PC-3 (cell line): ENCODE measurements at regions not wholly inside any gene's neighbourhood (a gene's known extent, or its start where the extent isn't known, plus 50 kb on each side); places are given as distances from the start of the nearest gene placed in this dataset.

ENCODE experiments used
- ATAC-seq: fragments of 200-7000 bp; cut with Tn5 transposase; 2 replicates; pipeline ENCODE4 v1.9.1; 2020; ENCODE audit warnings: mild to moderate bottlenecking, moderate library complexity
- BruUV-seq: library from RNA; stranded (reverse); fragments of 400-500 nt; replicated peaks from 2 replicates; lab custom pipeline; 2021; lab: Mats Ljungman, UMichigan
- CTCF ChIA-PET: fragments of 300-600 bp; sonication (Branson Sonifier 250); formaldehyde crosslinking; loops from one replicate; lab custom pipeline; 2022; ENCODE audit warnings: antibody characterized with exemption; lab: Charles Lee
- POLR2A ChIA-PET: fragments of 300-600 bp; sonication (Branson Sonifier 250); formaldehyde crosslinking; loops from one replicate; lab custom pipeline; 2022; ENCODE audit warnings: antibody characterized with exemption; ENCODE audit not compliant: unreplicated experiment; lab: Charles Lee
- DNase-seq: peaks from one replicate; pipeline ENCODE4 v3.0.0-alpha.2; 2015
- H2AFZ ChIP-seq: fragments of 300-600 bp; sonication (generic); 2 replicates; pipeline ENCODE4 v1.6.0; 2016; ENCODE audit warnings: antibody characterized with exemption, low read length
- H3F3A ChIP-seq: fragments of 300-600 bp; sonication (generic); one replicate; pipeline ENCODE4 v1.6.0; 2017; ENCODE audit warnings: antibody characterized with exemption, low read length, control low read depth, mild to moderate bottlenecking; ENCODE audit not compliant: unreplicated experiment
- H3K27ac ChIP-seq: fragments of 300-600 bp; sonication (generic); 2 replicates; pipeline ENCODE4 v1.5.1; 2016; ENCODE audit warnings: mild to moderate bottlenecking, low read length
- H3K27me3 ChIP-seq: fragments of 300-600 bp; sonication (generic); 2 replicates; pipeline ENCODE4 v1.6.1; 2016; ENCODE audit warnings: low read length, mixed read lengths
- H3K36me3 ChIP-seq: fragments of 300-600 bp; sonication (generic); 2 replicates; pipeline ENCODE4 v1.6.1; 2016; ENCODE audit warnings: low read depth, mixed run types, low read length, mixed read lengths
- H3K4me1 ChIP-seq: fragments of 300-600 bp; sonication (generic); 2 replicates; pipeline ENCODE4 v1.5.1; 2016; ENCODE audit warnings: low read length; ENCODE audit not compliant: insufficient read depth
- H3K4me2 ChIP-seq: fragments of 300-600 bp; sonication (generic); 2 replicates; pipeline ENCODE4 v1.6.0; 2016; ENCODE audit warnings: low read length
- H3K4me3 ChIP-seq: fragments of 300-600 bp; sonication (generic); 2 replicates; pipeline ENCODE4 v1.5.1; 2016; ENCODE audit warnings: mild to moderate bottlenecking, low read length, mixed read lengths
- H3K79me2 ChIP-seq: fragments of 300-600 bp; sonication (generic); 2 replicates; pipeline ENCODE4 v1.6.1; 2017; ENCODE audit warnings: low read length, mixed read lengths
- H3K9ac ChIP-seq: fragments of 300-600 bp; sonication (generic); 2 replicates; pipeline ENCODE4 v1.6.0; 2016; ENCODE audit warnings: mild to moderate bottlenecking, low read length
- H3K9me2 ChIP-seq: fragments of 300-600 bp; sonication (generic); replicated peaks from 2 replicates; pipeline ENCODE4 v1.6.1; 2016; ENCODE audit warnings: mixed run types, low read length, mixed read lengths
- H3K9me3 ChIP-seq: fragments of 300-600 bp; sonication (generic); 2 replicates; pipeline ENCODE4 v1.6.1; 2016; ENCODE audit warnings: low read length, mixed read lengths
- H4K20me1 ChIP-seq: fragments of 300-600 bp; sonication (generic); 2 replicates; pipeline ENCODE4 v1.6.1; 2016; ENCODE audit warnings: low read length, mixed read lengths
- CTCF ChIP-seq: fragments of 300-600 bp; sonication (generic); conservative IDR thresholded peaks from 2 replicates; pipeline ENCODE4 v1.5.1; 2017; ENCODE audit warnings: antibody characterized with exemption, low read depth, mild to moderate bottlenecking, low read length
- EZH2 ChIP-seq: fragments of 300-600 bp; sonication (generic); IDR thresholded peaks from one replicate; pipeline ENCODE4 v1.6.1; 2017; ENCODE audit warnings: antibody characterized with exemption, mild to moderate bottlenecking, low read length; ENCODE audit not compliant: unreplicated experiment
- EZH2phosphoT487 ChIP-seq: fragments of 300-600 bp; sonication (generic); IDR thresholded peaks from 2 replicates; pipeline ENCODE4 v1.6.1; 2018; ENCODE audit warnings: mild to moderate bottlenecking, antibody characterized with exemption, low read length, borderline replicate concordance
- intact Hi-C: fragments of 100-400 bp; cut with micrococcal nuclease; formaldehyde crosslinking; loops from 2 replicates; pipeline ENCODE4 v1.9.0; 2023

- Histone ChIP-seq H3F3A (no peaks in the 10 kb centered on the region), H3K27ac (no peak overlapping the region), H3K9ac (no peak overlapping the region), H4K20me1 (no peaks in the 10 kb centered on the region), H3K36me3 (no peaks in the 10 kb centered on the region), H3K4me3 (no peak overlapping the region), H3K4me2 (no peak overlapping the region), H3K27me3 (no peaks in the 10 kb centered on the region), H3K9me2 (no peaks in the 10 kb centered on the region), H3K79me2 (no peaks in the 10 kb centered on the region), H3K4me1 (no peaks in the 10 kb centered on the region), H3K9me3 (no peaks in the 10 kb centered on the region), H2AFZ (no peak overlapping the region)
- CTCF ChIA-PET = no interaction called here
- POLR2A ChIA-PET = no interaction called here
- no peak for TF ChIP-seq EZH2phosphoT487
- no peak for TF ChIP-seq CTCF
- TF ChIP-seq EZH2 = no peak
- intact Hi-C loops = no loop called here
- ATAC-seq (no peak), DNase-seq (no peak)
- BruUV-seq = no TSS peak
Observed at GRCh38 chr3:66165660-66166059, 55.1 kb upstream of the SLC25A26 start.

GRCh38 chr3:66164155-66164554 lies 56.6 kb upstream of the SLC25A26 start:
- Histone ChIP-seq H3K79me2 (no peaks in the 10 kb centered on the region), H3K9me2 (no peaks in the 10 kb centered on the region), H3F3A (no peaks in the 10 kb centered on the region), H2AFZ (no peak overlapping the region), H3K9me3 (no peaks in the 10 kb centered on the region), H3K4me1 (no peaks in the 10 kb centered on the region), H3K36me3 (no peaks in the 10 kb centered on the region), H3K9ac (no peak overlapping the region), H3K4me3 (no peak overlapping the region), H4K20me1 (no peaks in the 10 kb centered on the region), H3K27me3 (no peaks in the 10 kb centered on the region), H3K27ac (no peak overlapping the region), H3K4me2 (no peak overlapping the region)
- ATAC-seq (no peak), DNase-seq (no peak)
- intact Hi-C loops = no loop called here
- TF ChIP-seq CTCF (no peak), EZH2 (no peak)
- POLR2A ChIA-PET = no interaction called here
- CTCF ChIA-PET = no interaction called here
- BruUV-seq = no TSS peak

GRCh38 chr3:66163222-66163621 lies 57.6 kb upstream of the SLC25A26 start:
- no peak overlapping the region for H3K27ac ChIP-seq
- H3K79me2 ChIP-seq = no peaks in the 10 kb centered on the region
- no peaks in the 10 kb centered on the region for H4K20me1 ChIP-seq
- H3K9me2 ChIP-seq = no peaks in the 10 kb centered on the region
- POLR2A ChIA-PET = no interaction called here
- TF ChIP-seq CTCF = no peak
- TF ChIP-seq EZH2 = no peak
- no peak for TF ChIP-seq EZH2phosphoT487
- BruUV-seq = no TSS peak
- ATAC-seq (no peak), DNase-seq (no peak)
- no peaks in the 10 kb centered on the region for H3F3A ChIP-seq
- intact Hi-C loops = no loop called here
- no peaks in the 10 kb centered on the region for H3K27me3 ChIP-seq
- H2AFZ ChIP-seq = no peak overlapping the region
- no peak overlapping the region for H3K9ac ChIP-seq
- H3K4me3 ChIP-seq = no peak overlapping the region
- H3K36me3 ChIP-seq = no peaks in the 10 kb centered on the region
- no peak overlapping the region for H3K4me2 ChIP-seq
- H3K4me1 ChIP-seq = no peaks in the 10 kb centered on the region
- no peaks in the 10 kb centered on the region for H3K9me3 ChIP-seq
- CTCF ChIA-PET = no interaction called here
